AG09319 (cell line): ENCODE measurements at regions not wholly inside any gene's neighbourhood (a gene's known extent, or its start where the extent isn't known, plus 50 kb on each side); places are given as distances from the start of the nearest gene placed in this dataset.
"Not testable (repeated sequence)": the region's sequence is repeated elsewhere in the genome, so short reads cannot be mapped to it uniquely, and the experiment has no call there.

Source experiments
- DNase-seq: peaks from one replicate; pipeline ENCODE4 v3.0.0-alpha.2; 2010; ENCODE audit warnings: low read depth; ENCODE audit errors: extremely low read depth
- CTCF ChIP-seq: IDR thresholded peaks from 2 replicates; pipeline ENCODE4 v1.5.1; 2011; ENCODE audit warnings: low read depth, mild to moderate bottlenecking, inconsistent platforms, low read length, moderate library complexity

GRCh38 chr20:51129147-51129776 is 106.4 kb upstream of the KCNG1 start:
- DNase-seq = no peak
- TF ChIP-seq CTCF = no peak

GRCh38 chr20:51128198-51128597 is 105.3 kb upstream of the KCNG1 start:
- DNase-seq = peak; percentile 5
- TF ChIP-seq CTCF = no peak

GRCh38 chr20:51127713-51128112 is 104.8 kb upstream of the KCNG1 start:
- DNase-seq = no peak
- TF ChIP-seq CTCF = no peak

GRCh38 chr20:51126337-51126736 is 103.4 kb upstream of the KCNG1 start:
- DNase-seq = no peak
- TF ChIP-seq CTCF = no peak

GRCh38 chr20:51125780-51126179 is 102.9 kb upstream of the KCNG1 start:
- TF ChIP-seq CTCF = no peak
- DNase-seq = no peak

- no peak for TF ChIP-seq CTCF
- DNase-seq = no peak
These were observed 102.2 kb upstream of the KCNG1 start for GRCh38 chr20:51125105-51125504.

- DNase-seq = not testable (repeated sequence)
These were observed 101.0 kb upstream of the KCNG1 start for GRCh38 chr20:51123887-51124286.
